Brain pericyte (primary cell): ENCODE measurements at regions not wholly inside any gene's neighbourhood (a gene's known extent, or its start where the extent isn't known, plus 50 kb on each side); places are given as distances from the start of the nearest gene placed in this dataset.
"Not testable (repeated sequence)": the region's sequence is repeated elsewhere in the genome, so short reads cannot be mapped to it uniquely, and the experiment has no call there.

Experiments
- DNase-seq: peaks from one replicate; pipeline ENCODE4 v3.0.0-alpha.2; 2012; ENCODE audit warnings: low read depth, low spot score

GRCh38 chr14:21846902-21847301 is 173.3 kb upstream of the OR4E1 start:
- not testable (repeated sequence) for DNase-seq

DNA sequence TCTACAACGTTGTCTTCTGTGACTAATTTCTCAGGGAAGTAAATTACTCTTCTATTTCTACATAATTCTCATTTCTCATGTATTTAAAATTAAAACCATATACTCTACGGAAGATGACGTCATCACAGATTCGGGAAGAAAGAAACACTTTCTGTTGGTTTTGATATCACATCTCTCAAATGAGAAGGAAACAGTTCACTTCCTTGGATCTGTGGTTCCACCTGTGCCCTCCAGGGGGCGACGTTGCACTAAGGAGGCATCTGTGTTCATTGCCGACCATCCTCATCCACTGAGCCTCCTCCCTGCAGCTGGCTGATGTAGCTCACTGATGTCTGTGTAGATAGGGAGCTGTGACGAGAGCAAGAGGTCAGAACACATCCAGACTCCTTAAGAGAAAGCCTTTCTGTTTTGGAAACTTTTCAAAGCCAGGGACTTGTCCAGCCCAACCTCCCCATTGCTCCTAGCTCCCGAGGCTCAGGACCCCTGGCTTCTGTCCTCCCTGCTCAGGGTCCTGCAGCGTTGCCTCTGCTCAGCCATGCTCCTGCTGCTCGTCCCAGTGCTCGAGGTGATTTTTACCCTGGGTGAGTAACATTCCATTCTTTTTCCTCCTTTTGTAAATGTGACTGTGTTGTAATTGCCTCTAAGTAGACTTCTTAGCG is 172.7 kb upstream of the OR4E1 start:
- DNase-seq, result no peak

DNA sequence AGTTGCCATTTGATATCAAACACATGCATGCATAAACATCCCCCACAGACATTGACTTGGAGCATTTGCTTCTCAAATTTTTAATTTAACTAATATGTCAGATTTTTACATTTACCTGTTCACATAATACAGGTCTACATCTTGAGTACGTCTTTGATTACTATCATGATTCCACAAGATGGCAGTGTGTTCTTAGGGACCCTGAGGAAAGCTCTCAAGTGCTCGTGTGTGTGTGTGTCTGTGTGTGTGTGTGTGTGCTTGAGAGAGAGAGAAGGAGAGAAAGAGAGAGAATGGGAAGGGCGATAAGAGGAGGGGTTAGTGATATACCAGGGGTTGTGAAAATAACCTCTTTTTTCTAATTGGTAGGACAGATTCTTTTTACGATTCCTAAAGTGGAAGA is 167.1 kb upstream of the OR4E1 start:
- no peak for DNase-seq

DNA sequence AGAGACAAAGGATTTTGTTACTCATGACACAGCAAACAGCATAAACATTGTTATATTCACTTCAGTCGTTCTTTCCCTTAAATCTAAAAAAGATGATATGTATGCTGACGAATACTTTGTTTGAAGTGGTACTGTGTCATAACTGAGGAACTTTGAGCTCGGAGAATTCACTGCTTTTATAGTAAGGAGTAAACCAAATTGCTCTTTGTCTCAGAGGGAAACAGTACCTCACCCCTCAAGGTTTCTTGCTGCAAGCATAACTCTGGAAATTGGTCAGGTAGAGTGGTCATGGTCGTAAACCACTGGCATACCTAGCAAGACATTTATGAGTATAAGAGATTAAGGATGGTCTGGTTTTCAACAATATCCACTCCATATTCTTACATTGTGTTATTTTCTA is 160.2 kb upstream of the OR4E1 start:
- DNase-seq, result no peak

GRCh38 chr14:21825845-21826244 is 152.2 kb upstream of the OR4E1 start:
- no peak for DNase-seq

DNA sequence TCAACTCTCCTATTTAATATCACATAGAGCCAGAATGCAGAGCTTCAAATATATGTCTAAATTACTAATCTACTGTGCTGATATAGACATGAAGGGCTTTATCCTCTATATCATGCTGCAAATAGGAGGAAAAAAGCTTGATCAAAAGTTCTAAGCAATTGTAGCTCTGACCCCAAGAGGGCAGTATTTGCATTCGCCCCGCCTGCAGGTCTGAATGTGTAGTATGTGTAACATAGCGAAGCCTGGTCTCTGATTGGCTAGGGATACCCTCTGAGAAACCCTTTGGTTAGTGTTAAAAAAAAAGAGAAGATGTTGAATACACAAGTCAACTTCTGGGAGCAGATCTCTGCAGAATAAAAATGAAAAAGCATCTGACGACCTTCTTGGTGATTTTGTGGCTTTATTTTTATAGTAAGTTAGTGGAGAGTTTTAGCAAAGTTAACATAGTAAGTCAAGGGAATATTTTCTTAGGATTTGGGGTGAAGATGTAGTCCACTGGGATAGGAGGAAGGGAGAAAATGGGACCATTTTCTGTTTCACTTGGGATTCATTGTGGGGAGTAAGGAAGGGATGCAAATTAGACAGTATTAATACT is 151.6 kb upstream of the OR4E1 start:
- no peak for DNase-seq

GRCh38 chr14:21822109-21822508 is 148.5 kb upstream of the OR4E1 start:
- DNase-seq, result no peak

DNA sequence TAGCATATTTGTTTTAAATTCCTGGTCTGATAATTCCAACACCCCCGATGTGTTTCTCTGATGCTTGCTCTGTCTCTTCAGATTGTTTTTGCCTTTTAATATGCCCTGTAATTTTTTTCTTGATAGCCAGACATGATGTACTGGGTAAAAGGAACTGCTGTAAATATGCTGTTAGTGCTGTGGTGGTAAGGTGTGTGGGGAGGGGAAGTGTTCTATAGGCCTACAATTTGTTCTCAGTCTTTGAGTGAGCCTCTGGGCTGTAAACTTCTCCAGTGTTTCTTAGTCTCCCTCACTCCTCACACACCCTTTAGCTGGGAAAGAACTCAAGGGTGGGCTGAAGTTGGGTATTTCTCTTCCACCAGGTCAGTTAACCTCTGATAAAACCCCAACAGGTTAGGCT is 147.0 kb upstream of the OR4E1 start:
- DNase-seq, result no peak

DNA sequence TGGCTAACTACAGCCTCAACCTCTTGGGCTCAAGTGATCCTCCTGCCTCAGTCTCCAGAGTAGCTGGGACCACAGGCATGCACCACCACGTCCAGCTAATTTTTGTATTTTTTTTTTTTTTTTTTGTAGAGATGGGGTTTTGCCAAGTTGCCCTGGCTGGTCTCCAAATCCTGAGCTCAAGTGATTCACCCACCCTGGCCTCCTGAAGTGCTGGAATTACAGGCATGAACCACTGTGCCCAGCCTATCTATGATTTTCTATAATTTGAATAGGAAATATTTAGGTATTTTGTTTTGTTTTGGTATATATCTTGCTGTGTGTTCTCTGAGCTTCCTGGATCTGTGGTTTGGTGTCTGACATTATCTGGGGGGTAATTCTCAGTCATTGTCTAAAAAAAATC is 146.3 kb upstream of the OR4E1 start:
- not testable (repeated sequence) for DNase-seq

- DNase-seq, result not testable (repeated sequence)
Observed at GRCh38 chr14:21817010-21817409, 143.4 kb upstream of the OR4E1 start.

DNA sequence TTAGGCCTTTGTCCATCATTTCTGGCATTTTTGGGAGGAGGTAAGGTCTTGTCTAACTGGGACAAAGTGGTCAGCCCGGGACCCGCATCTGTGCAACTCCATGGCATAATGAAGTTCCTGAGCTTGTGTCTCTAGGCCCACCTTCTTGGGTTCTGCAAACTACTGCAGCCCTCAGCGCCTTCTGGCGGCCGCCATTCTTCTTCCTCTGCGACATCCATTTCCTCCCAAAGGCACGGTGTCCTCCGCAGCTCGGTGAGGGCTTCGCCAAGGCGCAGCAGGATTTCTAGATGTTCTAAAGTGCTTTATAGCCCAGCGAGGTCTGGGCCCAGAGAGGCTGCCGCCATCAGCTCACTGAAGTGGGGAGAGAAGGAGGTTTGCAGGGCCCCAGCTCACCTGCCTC is 134.4 kb upstream of the OR4E1 start:
- DNase-seq, result no peak

DNA sequence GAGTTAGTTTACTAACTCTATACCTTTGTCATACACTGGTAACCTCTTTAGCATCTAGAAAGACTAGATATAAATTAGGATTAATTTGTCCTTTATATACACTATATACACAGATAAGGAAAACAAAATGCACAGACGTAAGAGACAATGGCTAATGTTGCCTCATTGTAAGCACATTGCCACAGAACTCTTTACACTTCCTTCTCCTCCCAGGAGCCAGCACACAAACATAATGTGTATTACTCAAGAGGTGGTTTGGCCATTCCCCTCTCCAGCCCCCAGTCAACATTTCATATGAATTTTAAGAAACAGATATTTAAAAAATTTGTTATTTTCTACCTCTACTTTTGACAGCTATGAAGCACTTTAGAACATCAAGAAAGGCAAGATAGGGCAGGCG is 131.4 kb upstream of the OR4E1 start:
- DNase-seq, result no peak

DNA sequence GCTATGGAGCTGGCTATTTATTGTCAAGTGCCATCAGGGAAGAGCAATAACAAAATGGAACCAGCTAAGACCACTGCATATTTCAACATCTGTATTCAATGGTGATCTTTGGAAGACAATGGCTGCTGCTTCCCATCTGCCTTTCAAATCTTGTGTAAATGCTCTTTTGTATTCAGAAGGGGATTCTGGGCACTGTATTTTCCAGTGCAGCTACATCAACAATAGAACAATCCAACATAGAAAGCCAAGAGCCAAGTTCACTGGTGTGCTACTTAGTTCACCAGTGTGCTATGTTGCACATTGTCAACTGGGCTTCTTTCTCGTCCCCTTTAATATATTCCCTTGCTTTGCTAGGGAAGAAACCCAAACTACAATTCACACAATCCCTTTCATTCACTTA is 128.8 kb upstream of the OR4E1 start:
- no peak for DNase-seq

DNA sequence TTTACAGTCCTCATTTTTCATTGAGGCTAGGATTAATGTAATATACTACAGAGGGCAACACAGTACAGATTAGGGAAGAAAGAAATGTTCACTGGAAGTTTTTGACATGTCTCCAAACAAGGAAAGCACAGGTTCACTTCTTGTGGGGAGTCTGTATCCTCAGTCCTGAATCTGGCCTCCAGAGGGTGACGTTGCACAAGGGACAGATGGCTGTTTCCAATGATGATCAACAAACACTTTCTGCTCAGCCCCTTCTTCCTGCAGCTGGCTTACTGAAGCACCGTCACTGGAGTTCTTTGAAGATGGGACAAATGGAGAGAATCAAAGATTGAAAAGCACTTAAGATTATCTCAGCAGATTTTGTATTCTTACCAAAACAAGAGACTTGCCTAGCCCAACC is 123.3 kb upstream of the OR4E1 start:
- DNase-seq, result no peak

DNA sequence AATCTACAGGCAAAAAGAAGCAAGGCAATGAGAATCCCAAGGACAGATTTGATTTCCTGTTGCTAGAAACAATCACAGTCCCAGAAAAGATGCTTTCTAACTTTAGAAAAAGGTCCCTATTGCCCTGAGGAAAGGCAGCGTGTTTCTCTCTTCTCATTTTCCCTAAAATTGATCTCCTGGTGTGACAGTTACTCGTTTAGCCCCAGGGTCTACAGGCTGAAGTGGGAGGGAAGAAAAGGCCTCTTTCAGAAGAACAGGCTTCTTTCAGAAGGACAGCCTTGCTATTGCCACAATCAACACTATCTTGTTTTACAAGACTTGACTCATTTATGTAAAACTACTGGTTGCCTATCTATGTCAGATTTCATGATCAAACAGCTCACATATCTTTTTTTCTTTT is 121.8 kb upstream of the OR4E1 start:
- no peak for DNase-seq

GRCh38 chr14:21791749-21792148 is 118.1 kb upstream of the OR4E1 start:
- no peak for DNase-seq

GRCh38 chr14:21788687-21789086 is 115.1 kb upstream of the OR4E1 start:
- DNase-seq, result not testable (repeated sequence)

DNA sequence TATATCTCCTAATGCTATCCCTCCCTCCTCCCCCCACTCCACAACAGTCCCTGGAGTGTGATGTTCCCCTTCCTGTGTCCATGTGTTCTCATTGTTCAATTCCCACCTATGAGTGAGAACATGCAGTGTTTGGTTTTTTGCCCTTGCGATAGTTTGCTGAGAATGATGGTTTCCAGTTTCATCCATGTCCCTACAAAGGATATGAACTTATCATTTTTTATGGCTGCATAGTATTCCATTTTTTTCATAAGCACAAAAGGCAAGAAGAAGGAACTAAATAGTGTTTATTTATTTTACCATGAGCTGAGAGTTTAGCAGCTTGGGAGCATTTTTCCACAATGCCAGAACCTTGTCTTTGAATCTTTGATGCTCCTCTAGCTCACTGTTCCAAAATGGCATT is 113.6 kb upstream of the OR4E1 start:
- DNase-seq, result not testable (repeated sequence)

GRCh38 chr14:21781543-21781942 is 107.9 kb upstream of the OR4E1 start:
- DNase-seq, result no peak

DNA sequence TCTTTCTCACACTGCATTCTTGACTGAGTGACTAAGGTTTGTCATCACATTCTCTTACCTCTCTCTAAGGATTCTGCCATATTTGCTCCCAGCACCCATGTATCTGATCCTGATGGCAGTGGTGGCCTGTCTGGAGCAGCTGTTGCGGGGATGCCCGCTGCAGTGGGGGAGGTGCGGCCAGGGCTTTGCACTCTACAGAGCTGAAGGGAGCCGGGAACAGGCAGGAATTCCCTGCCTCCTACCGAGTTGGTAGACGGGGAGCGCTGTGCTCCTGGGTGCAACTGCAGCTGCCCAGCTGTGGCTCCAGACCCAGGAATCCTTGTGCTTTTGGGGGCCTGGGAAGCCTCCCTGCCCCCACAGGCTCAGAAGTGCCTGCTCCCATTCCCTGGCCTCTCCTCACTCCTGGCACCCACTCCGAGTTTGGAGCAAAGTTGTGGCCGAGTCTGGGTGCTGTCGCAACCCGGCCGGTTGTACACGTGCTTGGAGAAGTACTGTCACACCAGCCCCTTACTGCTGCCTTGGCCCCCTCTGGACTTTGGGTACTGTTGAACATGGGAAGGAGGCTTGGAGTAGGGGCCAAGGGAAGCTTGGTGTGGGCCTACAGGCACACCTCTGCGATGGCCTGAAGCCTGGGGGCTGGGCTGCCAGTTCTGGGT is 106.9 kb upstream of the OR4E1 start:
- no peak for DNase-seq

- DNase-seq, result no peak
Observed at GRCh38 chr14:21771671-21772070, 98.1 kb upstream of the OR4E1 start.

DNA sequence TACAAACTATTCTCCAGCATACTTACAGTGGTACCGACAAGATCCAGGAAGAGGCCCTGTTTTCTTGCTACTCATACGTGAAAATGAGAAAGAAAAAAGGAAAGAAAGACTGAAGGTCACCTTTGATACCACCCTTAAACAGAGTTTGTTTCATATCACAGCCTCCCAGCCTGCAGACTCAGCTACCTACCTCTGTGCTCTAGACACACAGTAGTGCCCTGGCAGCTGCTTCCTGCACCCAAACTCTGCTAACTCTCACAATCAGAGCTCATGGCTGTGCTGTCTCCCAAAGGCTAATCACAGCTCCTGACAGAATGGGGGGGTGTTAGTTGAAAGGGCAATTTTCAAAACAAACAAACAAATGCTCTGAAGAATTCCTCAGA is 95.2 kb upstream of the OR4E1 start:
- no peak for DNase-seq

DNA sequence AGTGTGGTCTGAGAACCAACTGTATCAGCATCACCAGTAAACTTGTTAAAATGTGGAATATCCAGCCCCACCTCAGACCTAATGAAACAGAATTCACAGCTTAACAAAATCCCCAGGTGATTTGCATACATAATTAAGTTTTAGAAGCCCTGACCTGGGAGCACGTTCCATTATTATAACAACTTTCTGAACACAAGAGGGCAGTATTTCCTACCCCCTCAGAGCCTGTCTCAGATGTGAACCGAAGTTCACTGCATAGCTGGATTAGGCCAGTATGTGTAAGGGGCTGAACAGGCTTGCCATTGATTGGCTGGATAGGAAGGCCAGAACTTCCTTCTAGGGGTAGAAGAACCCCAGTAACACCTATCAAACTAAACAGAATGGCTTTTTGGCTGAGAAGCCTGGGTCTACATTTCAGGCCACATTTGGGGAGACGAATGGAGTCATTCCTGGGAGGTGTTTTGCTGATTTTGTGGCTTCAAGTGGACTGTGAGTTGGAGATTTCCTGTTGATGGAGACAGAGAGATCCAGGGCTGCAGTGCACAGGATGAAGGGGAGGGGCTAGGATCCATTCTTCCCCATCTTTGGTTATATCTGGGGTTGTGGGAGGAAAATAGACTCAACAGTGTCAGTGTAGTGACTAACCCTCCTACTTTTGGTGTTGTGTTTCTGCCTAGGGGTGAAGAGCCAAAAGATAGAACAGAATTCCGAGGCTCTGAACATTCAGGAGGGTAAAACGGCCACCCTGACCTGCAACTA is 94.7 kb upstream of the OR4E1 start:
- no peak for DNase-seq
